ENCODE measurements at regions not wholly inside any gene's neighbourhood (a gene's known extent, or its start where the extent isn't known, plus 50 kb on each side); places are given as distances from the start of the nearest gene placed in this dataset.

GRCh38 chr5:158392753-158393152, 533.8 kb upstream of the CLINT1 start:
- TF ChIP-seq EZH2 (IDR thresholded peaks at IDR 0.05; ENCODE audit: low read depth) (no peak), CTCF (conservative IDR thresholded peaks at IDR 0.05) (no peak)
